Mesodermal cell (in vitro differentiated cells): ENCODE measurements at regions not wholly inside any gene's neighbourhood (a gene's known extent, or its start where the extent isn't known, plus 50 kb on each side); places are given as distances from the start of the nearest gene placed in this dataset.

Source experiments
- H3K27ac ChIP-seq: 2 replicates; pipeline ENCODE4 v1.7.0; 2013; ENCODE audit warnings: mild to moderate bottlenecking, low read depth, low read length, moderate library complexity; ENCODE audit not compliant: severe bottlenecking
- H3K36me3 ChIP-seq: 2 replicates; pipeline ENCODE4 v1.7.1; 2013; ENCODE audit warnings: mild to moderate bottlenecking, low read length, moderate library complexity; ENCODE audit not compliant: control insufficient read depth, insufficient read depth
- H3K4me1 ChIP-seq: one replicate; pipeline ENCODE4 v1.7.1; 2013; ENCODE audit warnings: mild to moderate bottlenecking, low read length; ENCODE audit not compliant: insufficient read depth, control insufficient read depth, poor library complexity, severe bottlenecking
- H3K4me3 ChIP-seq: 2 replicates; pipeline ENCODE4 v1.7.0; 2013; ENCODE audit warnings: low read length, control low read depth, mild to moderate bottlenecking; ENCODE audit not compliant: insufficient read depth, poor library complexity, severe bottlenecking; ENCODE audit errors: extremely low read depth
- H3K9me3 ChIP-seq: 2 replicates; pipeline ENCODE4 v1.7.1; 2013; ENCODE audit warnings: mild to moderate bottlenecking, low read length, moderate library complexity; ENCODE audit not compliant: control insufficient read depth
- WGBS, 2 experiments: methylation state at CpG; one replicate each; pipeline ENCODE4 v1.1.5; 2013; ENCODE audit warnings: missing lambda C conversion rate in 2 of 2; ENCODE audit not compliant: insufficient coverage in 2 of 2; 5-methylcytosine and 5-hydroxymethylcytosine counted together

DNA sequence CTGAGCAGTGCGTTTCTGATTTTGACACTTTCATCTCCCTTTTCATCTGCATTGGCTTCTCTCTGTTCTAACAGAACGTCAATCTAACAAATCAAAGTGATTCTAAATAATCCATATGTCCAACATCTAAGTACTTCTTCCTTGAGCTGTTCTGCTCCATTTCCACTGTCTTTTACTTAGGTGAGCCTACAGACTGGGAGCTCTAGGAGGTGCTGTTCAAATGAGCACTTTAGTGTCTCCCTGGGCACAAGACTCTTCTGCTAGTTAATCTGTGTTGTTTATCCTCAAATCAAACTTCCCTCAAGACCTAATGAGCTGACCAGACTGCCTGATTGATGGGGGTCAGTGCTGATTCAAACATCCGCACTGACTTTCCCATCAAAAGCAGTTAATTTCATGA lies 408.1 kb downstream of the WDR72 start:
- Histone ChIP-seq H3K36me3 (no peaks in the 10 kb centered on the region), H3K9me3 (no peaks in the 10 kb centered on the region), H3K27ac (no peak overlapping the region), H3K4me3 (no peak overlapping the region), H3K4me1 (no peaks in the 10 kb centered on the region)
- WGBS, 2 experiments = 81 to 88% methylated on average over 2 of the region's 3 CpGs

DNA sequence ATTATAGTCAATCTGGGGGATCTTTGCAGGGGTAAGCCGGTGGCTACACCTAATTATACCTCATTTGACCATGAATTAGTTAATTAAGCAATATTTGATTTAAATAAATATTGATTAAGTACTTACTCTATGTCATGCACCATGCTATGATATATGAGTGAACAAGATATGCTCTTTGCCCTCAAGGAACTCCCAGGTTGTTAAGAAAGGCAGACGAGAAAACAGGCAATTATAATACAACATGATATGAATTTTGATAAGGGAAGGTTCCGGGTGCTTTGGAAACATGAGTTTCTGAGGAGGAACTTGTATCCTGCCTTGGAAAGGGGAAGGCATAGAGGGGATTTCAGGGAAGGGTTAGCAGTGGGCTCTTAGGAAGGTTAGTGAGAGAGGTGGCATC lies 412.9 kb downstream of the WDR72 start:
- no peaks in the 10 kb centered on the region for H3K9me3 ChIP-seq
- no peaks in the 10 kb centered on the region for H3K36me3 ChIP-seq
- no peaks in the 10 kb centered on the region for H3K4me1 ChIP-seq
- no peak overlapping the region for H3K4me3 ChIP-seq
- 80 to 86% methylated on average over 1 of the region's 3 CpGs for WGBS, 2 experiments
- H3K27ac ChIP-seq = no peak overlapping the region

GRCh38 chr15:53331328-53332190 lies 427.9 kb downstream of the WDR72 start:
- no peak overlapping the region for H3K27ac ChIP-seq
- no peaks in the 10 kb centered on the region for H3K9me3 ChIP-seq
- H3K4me3 ChIP-seq = no peak overlapping the region
- WGBS, 2 experiments = 88% methylated on average over 1 to 2 of the region's 3 CpGs
- no peaks in the 10 kb centered on the region for H3K36me3 ChIP-seq
- H3K4me1 ChIP-seq = no peaks in the 10 kb centered on the region

GRCh38 chr15:53328341-53328740 lies 431.1 kb downstream of the WDR72 start:
- Histone ChIP-seq H3K4me3 (no peak overlapping the region), H3K27ac (no peak overlapping the region), H3K9me3 (no peaks in the 10 kb centered on the region), H3K4me1 (peaks cover 3% of the 10 kb centered on the region), H3K36me3 (no peaks in the 10 kb centered on the region)
- 50% methylated on average over 1 of the region's 1 CpG; no CpG with 5 or more reads in 1 of the 2 experiments for WGBS, 2 experiments

- no peaks in the 10 kb centered on the region for H3K36me3 ChIP-seq
- no peak overlapping the region for H3K27ac ChIP-seq
- H3K4me3 ChIP-seq = no peak overlapping the region
- H3K9me3 ChIP-seq = no peaks in the 10 kb centered on the region
- WGBS, 2 experiments = 79 to 95% methylated on average over 4 to 7 of the region's 7 CpGs
- H3K4me1 ChIP-seq = peaks cover 3% of the 10 kb centered on the region
These were observed 435.4 kb downstream of the WDR72 start for GRCh38 chr15:53324061-53324460.

- WGBS, 2 experiments = 23% methylated on average over 1 of the region's 3 CpGs; no CpG with 5 or more reads in 1 of the 2 experiments
- Histone ChIP-seq H3K4me3 (no peak overlapping the region), H3K27ac (no peak overlapping the region), H3K9me3 (no peaks in the 10 kb centered on the region), H3K4me1 (peaks cover 3% of the 10 kb centered on the region), H3K36me3 (no peaks in the 10 kb centered on the region)
These were observed 436.3 kb downstream of the WDR72 start for GRCh38 chr15:53323191-53323590.

DNA sequence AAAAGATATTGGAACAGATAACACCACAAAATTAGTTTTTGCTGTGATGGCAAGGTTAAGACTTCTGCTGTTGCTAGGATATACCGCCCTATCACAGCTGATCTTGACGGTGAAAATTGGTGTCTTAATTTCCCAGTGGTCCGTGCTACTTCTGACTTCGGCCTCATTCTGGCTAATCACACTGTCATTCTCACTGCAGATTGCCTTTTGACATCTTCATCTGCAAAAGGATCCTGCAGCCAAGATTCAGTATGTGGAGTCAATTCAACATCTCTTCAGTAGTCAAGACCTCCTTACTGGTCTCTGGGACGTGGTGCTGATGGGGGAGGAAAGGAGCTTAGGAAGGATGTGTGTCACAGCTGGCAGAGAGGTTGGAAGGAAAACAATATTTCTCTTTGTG lies 438.6 kb downstream of the WDR72 start:
- H3K9me3 ChIP-seq = no peaks in the 10 kb centered on the region
- 91 to 96% methylated on average over 4 to 5 of the region's 5 CpGs for WGBS, 2 experiments

GRCh38 chr15:53312707-53313106 lies 446.8 kb downstream of the WDR72 start:
- Histone ChIP-seq H3K36me3 (no peaks in the 10 kb centered on the region), H3K4me1 (peaks cover 3% of the 10 kb centered on the region), H3K9me3 (no peaks in the 10 kb centered on the region), H3K4me3 (no peak overlapping the region), H3K27ac (no peak overlapping the region)
- 35 to 40% methylated on average over 1 to 2 of the region's 3 CpGs for WGBS, 2 experiments

More for the DNA sequence above, 438.6 kb downstream of the WDR72 start:
- Histone ChIP-seq H3K27ac (no peak overlapping the region), H3K4me3 (no peak overlapping the region), H3K36me3 (no peaks in the 10 kb centered on the region), H3K4me1 (peaks cover 3% of the 10 kb centered on the region)

DNA sequence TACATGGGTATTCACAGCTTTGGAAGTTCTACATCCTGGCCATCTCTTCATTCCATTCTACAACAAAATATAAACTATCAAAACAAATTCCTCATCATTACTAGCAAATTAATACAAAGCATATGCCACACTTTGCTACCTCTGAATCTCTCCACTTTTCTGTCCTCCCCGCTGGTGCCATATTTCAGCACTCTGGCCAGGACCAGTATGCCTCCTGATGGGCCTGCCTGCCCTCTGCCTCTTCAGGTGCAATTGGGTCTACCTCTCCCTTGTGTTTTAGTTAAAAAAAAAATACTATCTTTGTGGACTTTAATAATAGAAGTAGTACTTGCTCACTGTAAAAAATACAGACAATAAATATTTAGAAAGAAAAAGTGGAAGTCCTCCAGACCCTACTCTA lies 448.8 kb downstream of the WDR72 start:
- Histone ChIP-seq H3K4me1 (peaks cover 3% of the 10 kb centered on the region), H3K4me3 (no peak overlapping the region), H3K36me3 (no peaks in the 10 kb centered on the region), H3K9me3 (no peaks in the 10 kb centered on the region), H3K27ac (no peak overlapping the region)
- WGBS, 2 experiments = 82% methylated on average over 1 of the region's 1 CpG; no CpG with 5 or more reads in 1 of the 2 experiments

GRCh38 chr15:53307952-53308624 lies 451.4 kb downstream of the WDR72 start:
- Histone ChIP-seq H3K4me3 (no peak overlapping the region), H3K4me1 (peaks cover 3% of the 10 kb centered on the region), H3K36me3 (no peaks in the 10 kb centered on the region), H3K9me3 (no peaks in the 10 kb centered on the region), H3K27ac (no peak overlapping the region)
- WGBS, 2 experiments = 63 to 80% methylated on average over 3 to 5 of the region's 5 CpGs

GRCh38 chr15:53305554-53305953 lies 453.9 kb downstream of the WDR72 start:
- Histone ChIP-seq H3K4me1 (peaks cover 3% of the 10 kb centered on the region), H3K4me3 (no peak overlapping the region), H3K9me3 (no peaks in the 10 kb centered on the region), H3K36me3 (no peaks in the 10 kb centered on the region), H3K27ac (no peak overlapping the region)
- WGBS, 2 experiments = 50 to 100% methylated on average over 1 of the region's 2 CpGs
